ENCODE measurements at regions not wholly inside any gene's neighbourhood (a gene's known extent, or its start where the extent isn't known, plus 50 kb on each side); places are given as distances from the start of the nearest gene placed in this dataset.

- H3K27ac ChIP-seq (ENCODE audit: low read depth, low read length, poor library complexity, severe bottlenecking): no peak overlapping the region
- DNase-seq (ENCODE audit: low spot score): no peak
- H3K9me3 ChIP-seq (ENCODE audit: low read depth, low read length, poor library complexity, severe bottlenecking): no peaks in the 10 kb centered on the region
- no peaks in the 10 kb centered on the region for H3K4me1 ChIP-seq (ENCODE audit: insufficient read depth, low read length, poor library complexity, severe bottlenecking)
- CTCF ChIA-PET: no interaction called here
- POLR2A ChIA-PET (ENCODE audit: low non-redundant PET): no interaction called here
- H3K4me3 ChIP-seq (ENCODE audit: low read depth, low read length, poor library complexity, severe bottlenecking): no peak overlapping the region
- no peaks in the 10 kb centered on the region for H3K36me3 ChIP-seq (ENCODE audit: insufficient read depth, low read length, poor library complexity, severe bottlenecking)
- no peaks in the 10 kb centered on the region for H3K27me3 ChIP-seq (replicated peaks; ENCODE audit: insufficient read depth, low read depth, low read length, poor library complexity)
- TF ChIP-seq EZH2 (IDR thresholded peaks at IDR 0.05; ENCODE audit: borderline replicate concordance, low read depth, low read length, poor library complexity, severe bottlenecking): no peak
- TF ChIP-seq, protein P1, sequence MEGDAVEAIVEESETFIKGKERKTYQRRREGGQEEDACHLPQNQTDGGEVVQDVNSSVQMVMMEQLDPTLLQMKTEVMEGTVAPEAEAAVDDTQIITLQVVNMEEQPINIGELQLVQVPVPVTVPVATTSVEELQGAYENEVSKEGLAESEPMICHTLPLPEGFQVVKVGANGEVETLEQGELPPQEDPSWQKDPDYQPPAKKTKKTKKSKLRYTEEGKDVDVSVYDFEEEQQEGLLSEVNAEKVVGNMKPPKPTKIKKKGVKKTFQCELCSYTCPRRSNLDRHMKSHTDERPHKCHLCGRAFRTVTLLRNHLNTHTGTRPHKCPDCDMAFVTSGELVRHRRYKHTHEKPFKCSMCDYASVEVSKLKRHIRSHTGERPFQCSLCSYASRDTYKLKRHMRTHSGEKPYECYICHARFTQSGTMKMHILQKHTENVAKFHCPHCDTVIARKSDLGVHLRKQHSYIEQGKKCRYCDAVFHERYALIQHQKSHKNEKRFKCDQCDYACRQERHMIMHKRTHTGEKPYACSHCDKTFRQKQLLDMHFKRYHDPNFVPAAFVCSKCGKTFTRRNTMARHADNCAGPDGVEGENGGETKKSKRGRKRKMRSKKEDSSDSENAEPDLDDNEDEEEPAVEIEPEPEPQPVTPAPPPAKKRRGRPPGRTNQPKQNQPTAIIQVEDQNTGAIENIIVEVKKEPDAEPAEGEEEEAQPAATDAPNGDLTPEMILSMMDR (conservative IDR thresholded peaks at IDR 0.05; ENCODE audit: low read depth, low read length): no peak
- no TSS peak for BruUV-seq (replicated peaks)
- intact Hi-C loops (cut with micrococcal nuclease; ENCODE audit: unreplicated experiment): no loop called here
Measured at GRCh38 chr11:91969486-91969885, 255.1 kb upstream of the FAT3 start.

GRCh38 chr11:91967691-91968045, 256.9 kb upstream of the FAT3 start:
- H3K4me3 ChIP-seq (ENCODE audit: low read depth, low read length, poor library complexity, severe bottlenecking): no peak overlapping the region
- H3K4me1 ChIP-seq (ENCODE audit: insufficient read depth, low read length, poor library complexity, severe bottlenecking): no peaks in the 10 kb centered on the region
- DNase-seq (ENCODE audit: low spot score): no peak
- no peaks in the 10 kb centered on the region for H3K36me3 ChIP-seq (ENCODE audit: insufficient read depth, low read length, poor library complexity, severe bottlenecking)
- H3K9me3 ChIP-seq (ENCODE audit: low read depth, low read length, poor library complexity, severe bottlenecking): no peaks in the 10 kb centered on the region
- POLR2A ChIA-PET (ENCODE audit: low non-redundant PET): no interaction called here
- intact Hi-C loops (cut with micrococcal nuclease; ENCODE audit: unreplicated experiment): no loop called here
- no peak overlapping the region for H3K27ac ChIP-seq (ENCODE audit: low read depth, low read length, poor library complexity, severe bottlenecking)
- CTCF ChIA-PET: no interaction called here
- BruUV-seq (replicated peaks): no TSS peak
- TF ChIP-seq EZH2 (IDR thresholded peaks at IDR 0.05; ENCODE audit: borderline replicate concordance, low read depth, low read length, poor library complexity, severe bottlenecking): no peak
- TF ChIP-seq, protein P1 (conservative IDR thresholded peaks at IDR 0.05; ENCODE audit: low read depth, low read length): no peak
- H3K27me3 ChIP-seq (replicated peaks; ENCODE audit: insufficient read depth, low read depth, low read length, poor library complexity): no peaks in the 10 kb centered on the region

DNA sequence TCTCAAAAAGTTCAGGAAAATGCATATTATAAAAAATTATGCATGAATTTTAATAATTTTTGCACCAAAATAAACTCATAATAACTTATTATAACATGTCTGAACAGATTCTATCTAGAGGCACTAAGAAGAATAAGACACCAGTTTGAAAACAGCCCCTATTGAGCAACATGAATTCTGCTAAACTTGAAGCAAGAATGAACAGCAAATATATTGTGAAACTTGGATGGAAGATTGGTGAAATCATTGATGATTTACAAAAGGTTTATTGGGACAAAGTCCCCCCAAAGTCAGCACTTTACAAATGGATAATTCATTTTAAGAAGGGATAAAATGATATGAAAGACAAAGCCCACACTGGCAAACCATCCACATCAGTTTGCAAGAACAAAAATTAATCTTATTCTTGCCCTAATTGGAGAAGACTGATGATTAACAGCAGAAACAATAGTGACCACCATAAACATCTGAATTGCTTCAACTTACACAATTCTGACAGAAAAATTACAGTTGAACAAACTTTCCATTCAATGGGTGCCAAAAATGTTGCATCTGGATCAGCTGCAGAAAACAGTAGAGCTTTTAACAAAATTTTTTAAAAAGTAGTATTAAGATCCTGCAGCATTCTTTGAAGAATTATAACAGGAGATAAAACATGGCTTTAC, 257.5 kb upstream of the FAT3 start:
- Histone ChIP-seq H3K27ac (ENCODE audit: low read depth, low read length, poor library complexity, severe bottlenecking) (no peak overlapping the region), H3K4me3 (ENCODE audit: low read depth, low read length, poor library complexity, severe bottlenecking) (no peak overlapping the region), H3K9me3 (ENCODE audit: low read depth, low read length, poor library complexity, severe bottlenecking) (no peaks in the 10 kb centered on the region), H3K4me1 (ENCODE audit: insufficient read depth, low read length, poor library complexity, severe bottlenecking) (no peaks in the 10 kb centered on the region), H3K36me3 (ENCODE audit: insufficient read depth, low read length, poor library complexity, severe bottlenecking) (no peaks in the 10 kb centered on the region), H3K27me3 (replicated peaks; ENCODE audit: insufficient read depth, low read depth, low read length, poor library complexity) (no peaks in the 10 kb centered on the region)
- no peak for TF ChIP-seq EZH2 (IDR thresholded peaks at IDR 0.05; ENCODE audit: borderline replicate concordance, low read depth, low read length, poor library complexity, severe bottlenecking)
- TF ChIP-seq, protein P1 (conservative IDR thresholded peaks at IDR 0.05; ENCODE audit: low read depth, low read length): no peak
- no peak for DNase-seq (ENCODE audit: low spot score)
- POLR2A ChIA-PET (ENCODE audit: low non-redundant PET): no interaction called here
- intact Hi-C loops (cut with micrococcal nuclease; ENCODE audit: unreplicated experiment): no loop called here
- BruUV-seq (replicated peaks): no TSS peak
- CTCF ChIA-PET: no interaction called here
